CD4-positive, alpha-beta T cell treated with Interleukin-6 for 4 hours (primary cell): ENCODE measurements at regions not wholly inside any gene's neighbourhood (a gene's known extent, or its start where the extent isn't known, plus 50 kb on each side); places are given as distances from the start of the nearest gene placed in this dataset.
"Not testable (repeated sequence)": the region's sequence is repeated elsewhere in the genome, so short reads cannot be mapped to it uniquely, and the experiment has no call there.

ENCODE experiments used
- DNase-seq: peaks from one replicate; pipeline ENCODE4 v3.0.0-alpha.2; 2020; ENCODE audit warnings: mixed read lengths

GRCh38 chr18:71327850-71328249 is 1039.0 kb downstream of the SOCS6 start:
- DNase-seq: no peak

GRCh38 chr18:71327441-71327840 is 1038.6 kb downstream of the SOCS6 start:
- DNase-seq: no peak

DNA sequence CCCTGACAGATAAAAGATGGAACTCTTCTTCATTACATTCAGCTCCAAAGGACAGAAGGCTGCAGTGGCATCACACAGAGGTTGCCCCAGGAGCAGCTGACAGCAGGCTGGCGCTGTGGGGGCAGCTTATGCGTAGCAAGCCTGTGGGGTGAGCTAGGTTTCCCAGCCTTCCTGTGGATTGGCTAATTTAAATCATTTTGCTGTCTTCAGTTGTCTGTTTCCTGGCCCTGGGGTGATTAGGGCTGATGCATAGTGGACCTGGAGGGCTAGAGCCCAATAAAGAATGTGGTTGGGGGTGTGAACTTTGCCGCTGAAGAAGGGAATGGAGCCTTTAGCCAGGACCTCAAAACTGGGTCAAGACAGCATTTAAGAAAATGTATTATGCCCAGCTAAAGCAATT is 1038.0 kb downstream of the SOCS6 start:
- DNase-seq: no peak

- no peak for DNase-seq
Observed at GRCh38 chr18:71324356-71324755, 1035.5 kb downstream of the SOCS6 start.

DNA sequence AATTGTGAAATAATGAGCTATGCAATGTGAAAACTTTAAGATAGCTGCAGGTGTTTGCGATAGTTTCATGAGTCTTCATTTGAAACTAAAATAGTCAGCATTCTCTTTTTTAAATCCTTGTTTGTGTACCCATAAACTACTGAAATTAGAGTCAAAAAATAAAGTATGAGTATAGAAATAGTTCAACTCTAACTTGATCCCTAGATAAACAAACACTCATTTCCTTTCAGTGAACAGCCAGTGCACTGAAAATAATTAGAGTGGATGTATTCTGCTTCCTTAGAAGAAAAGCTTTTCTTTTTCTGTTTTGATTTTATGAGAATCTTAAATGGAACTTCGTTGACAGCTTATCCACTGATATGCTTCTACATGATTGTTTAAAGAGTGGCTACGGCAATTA is 1033.4 kb downstream of the SOCS6 start:
- DNase-seq: no peak

DNA sequence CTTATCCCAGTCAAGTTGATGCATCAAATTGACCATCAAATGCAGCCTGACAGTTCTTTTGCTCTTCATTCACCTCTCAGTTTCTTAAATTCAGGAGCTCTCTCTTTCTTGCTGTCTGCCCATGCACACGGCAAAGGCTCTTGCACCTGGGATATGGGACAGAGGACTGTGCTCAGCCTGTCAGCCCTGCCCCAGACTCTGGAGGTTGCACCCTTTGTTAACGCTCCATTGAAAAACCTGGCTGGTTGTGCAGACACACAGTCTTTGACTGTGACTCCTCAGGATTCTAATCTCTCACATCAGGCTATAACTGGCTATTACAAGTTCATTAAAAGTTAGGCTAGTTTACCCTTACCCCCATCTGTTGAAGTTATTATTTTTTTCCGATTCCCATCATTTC is 1032.5 kb downstream of the SOCS6 start:
- DNase-seq: no peak

DNA sequence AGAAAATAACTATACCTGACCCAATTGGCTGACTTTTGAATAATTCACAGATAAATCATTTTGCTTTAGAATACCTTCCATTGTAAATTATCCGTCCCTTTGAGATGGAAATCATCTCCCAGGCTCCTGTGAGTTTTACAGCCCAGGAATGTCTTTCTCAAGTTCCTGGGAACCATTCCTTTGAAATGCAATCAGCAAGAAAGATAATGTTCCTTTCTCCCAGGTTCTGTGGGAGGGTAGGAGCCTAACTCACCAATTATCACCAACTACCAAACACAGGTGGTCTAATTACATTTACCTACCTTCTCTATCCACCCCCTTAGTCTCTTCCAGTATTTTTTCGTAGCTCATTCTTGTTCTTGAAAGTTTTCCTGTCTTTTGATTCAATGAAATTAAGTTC is 1016.0 kb downstream of the SOCS6 start:
- DNase-seq: no peak

DNA sequence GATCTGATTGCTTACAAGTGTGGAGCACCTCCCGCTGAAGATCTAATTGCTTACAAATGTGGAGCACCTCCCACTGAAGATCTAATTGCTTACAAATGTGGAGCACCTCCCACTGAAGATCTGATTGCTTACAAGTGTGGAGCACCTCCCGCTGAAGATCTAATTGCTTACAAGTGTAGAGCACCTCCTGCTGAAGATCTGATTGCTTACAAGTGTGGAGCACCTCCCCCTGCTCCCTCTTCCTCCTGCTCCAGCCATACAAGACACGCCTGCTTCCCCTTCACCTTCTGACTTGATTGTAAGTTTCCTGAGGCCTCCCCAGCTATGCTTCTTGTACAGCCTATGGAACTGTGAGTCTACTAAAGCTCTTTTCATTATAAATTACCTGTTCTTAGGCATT is 1014.9 kb downstream of the SOCS6 start:
- DNase-seq: not testable (repeated sequence)

- DNase-seq: no peak
Observed at GRCh38 chr18:71301596-71301995, 1012.8 kb downstream of the SOCS6 start.

DNA sequence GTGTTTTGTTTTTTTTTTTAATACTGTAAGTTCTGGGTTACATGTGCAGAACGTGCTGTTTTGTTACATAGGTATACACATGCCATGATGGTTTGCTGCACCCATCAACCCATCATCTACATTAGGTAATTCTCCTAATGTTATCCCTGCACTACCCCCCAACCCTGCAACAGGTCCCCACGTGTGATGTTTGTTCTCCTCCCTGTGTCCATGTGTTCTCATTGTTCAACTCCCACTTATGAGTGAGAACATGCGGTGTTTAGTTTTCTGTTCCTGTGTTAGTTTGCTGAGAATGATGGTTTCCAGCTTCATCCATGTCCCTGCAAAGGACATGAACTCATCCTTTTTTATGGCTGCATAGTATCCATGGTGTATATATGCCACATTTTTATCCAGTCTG is 1005.4 kb downstream of the SOCS6 start:
- DNase-seq: not testable (repeated sequence)

- no peak for DNase-seq
Observed at GRCh38 chr18:71293322-71293721, 1004.5 kb downstream of the SOCS6 start.

DNA sequence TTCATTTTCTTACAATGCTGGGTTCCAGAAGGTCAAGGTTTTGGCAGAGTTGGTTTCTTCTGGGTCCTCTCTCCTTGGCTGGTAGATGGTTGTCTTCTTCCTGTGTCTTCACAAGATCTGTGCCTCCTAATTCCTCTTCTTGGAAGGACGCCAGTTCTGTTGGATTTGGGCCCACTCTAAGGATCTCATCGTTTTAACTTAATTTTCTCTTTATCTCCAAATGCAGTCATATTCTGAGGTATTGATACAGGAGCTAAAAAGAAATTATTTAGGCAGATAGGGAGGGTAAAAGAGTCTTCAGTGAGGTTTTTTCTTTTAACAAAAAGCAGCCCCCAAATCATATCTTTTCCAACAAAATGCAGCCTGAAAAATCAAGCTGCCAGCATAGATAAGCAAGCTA is 998.4 kb downstream of the SOCS6 start:
- DNase-seq: no peak

DNA sequence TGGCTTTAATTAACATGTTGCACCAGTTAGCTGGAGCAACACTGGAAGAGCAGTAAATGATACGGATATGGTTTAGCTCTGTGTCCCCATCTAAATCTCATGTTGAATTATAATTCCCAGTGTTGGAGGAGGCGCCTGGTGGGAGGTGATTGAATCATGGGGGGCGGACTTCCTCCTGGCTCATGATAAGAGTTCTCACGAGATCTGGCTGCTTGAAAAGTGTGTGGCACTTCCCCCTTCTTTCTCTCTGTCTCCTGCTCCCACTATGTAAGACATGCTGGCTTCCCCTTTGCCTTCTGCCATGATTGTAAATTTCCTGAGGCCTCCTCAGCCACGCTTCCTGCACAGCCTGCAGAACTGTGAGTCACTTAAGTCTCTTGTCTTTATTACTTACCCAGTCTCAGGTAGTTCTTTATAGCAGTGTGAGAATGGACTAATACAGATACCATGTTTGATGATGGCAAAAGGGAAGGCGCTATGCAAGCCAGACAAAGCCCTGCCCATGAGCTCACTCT is 963.6 kb downstream of the SOCS6 start:
- no peak for DNase-seq

DNA sequence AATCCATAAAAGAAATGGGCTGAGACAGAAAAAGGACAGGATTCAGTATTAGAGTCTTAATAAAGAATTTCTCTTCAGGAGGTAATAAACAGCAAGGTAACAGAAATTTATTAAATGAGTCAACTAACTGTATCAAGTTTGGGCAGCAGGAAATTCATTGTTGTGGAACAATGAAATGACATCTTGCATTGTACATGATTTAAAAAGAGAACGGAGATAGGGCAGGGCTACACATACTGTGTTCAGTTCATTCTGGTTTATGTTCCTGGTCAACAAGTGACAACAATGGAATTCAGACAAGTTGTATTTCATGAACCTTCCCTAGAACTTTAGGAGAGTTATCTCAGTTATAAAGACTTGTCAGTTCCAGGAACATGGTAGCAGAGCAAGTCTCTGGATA is 961.3 kb downstream of the SOCS6 start:
- DNase-seq: no peak

DNA sequence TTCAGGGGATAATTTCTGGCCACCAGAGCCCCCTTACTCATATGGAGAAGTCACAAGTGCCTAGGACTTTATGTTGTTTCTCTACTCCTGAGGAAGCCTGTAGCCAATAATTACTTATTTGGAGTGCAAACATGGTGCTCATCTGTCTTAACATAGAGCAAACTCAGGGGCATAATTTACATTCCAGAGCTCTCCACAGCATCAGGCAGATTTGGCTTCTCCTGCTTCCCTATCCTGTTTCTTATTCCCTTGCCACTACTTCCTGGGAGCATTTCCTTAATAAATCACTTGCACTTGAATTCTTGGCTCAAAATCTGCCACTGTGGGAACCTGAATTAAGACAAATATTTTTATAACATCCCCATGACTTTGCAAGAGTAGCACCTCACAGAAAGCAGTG is 960.9 kb downstream of the SOCS6 start:
- no peak for DNase-seq

- no peak for DNase-seq
Observed at GRCh38 chr18:71242981-71243380, 954.1 kb downstream of the SOCS6 start.

- DNase-seq: no peak
Observed at GRCh38 chr18:71238974-71239624, 950.3 kb downstream of the SOCS6 start.

- no peak for DNase-seq
Observed at GRCh38 chr18:71237641-71238040, 948.8 kb downstream of the SOCS6 start.

GRCh38 chr18:71233177-71233576 is 944.3 kb downstream of the SOCS6 start:
- no peak for DNase-seq

DNA sequence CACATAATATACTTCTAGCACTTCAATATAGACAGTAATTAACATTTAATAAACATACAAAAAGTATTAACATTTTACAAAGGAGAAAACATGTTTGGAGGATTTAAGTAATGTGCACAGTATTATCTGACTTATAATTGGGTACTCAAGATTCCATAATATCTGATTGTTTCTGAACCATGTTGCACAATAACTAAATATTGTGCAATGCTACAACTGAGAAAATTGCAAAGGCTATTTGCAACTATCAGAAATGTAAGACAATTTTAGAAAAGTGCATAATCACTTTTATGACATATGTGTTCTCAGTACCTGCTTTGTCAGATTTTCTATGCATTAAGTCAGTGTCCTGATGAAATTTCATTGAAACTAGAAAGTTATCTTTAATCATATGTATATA is 934.6 kb downstream of the SOCS6 start:
- DNase-seq: no peak

DNA sequence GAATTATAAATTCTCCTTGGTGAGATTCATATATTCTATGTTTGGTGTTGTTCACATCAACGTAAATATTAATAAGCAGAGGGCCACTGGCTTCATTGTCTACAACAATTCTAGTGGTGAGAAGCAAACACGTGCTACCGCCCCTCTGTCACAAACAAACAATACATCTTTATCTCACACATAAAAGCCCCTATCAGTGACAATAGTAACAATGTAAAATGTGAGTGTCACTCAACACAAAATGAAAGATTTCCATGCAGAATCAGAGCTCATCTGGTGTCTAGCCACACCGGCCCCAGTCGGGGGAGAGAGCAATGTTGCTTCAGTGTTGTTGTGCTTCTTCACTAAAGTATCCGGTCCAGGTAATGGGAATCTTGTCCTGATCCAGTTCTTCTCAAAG is 932.6 kb downstream of the SOCS6 start:
- DNase-seq: no peak

GRCh38 chr18:71212739-71213138 is 923.9 kb downstream of the SOCS6 start:
- DNase-seq: not testable (repeated sequence)

- DNase-seq: no peak
Observed at GRCh38 chr18:71212222-71212621, 923.4 kb downstream of the SOCS6 start.

GRCh38 chr18:71209944-71210343 is 921.1 kb downstream of the SOCS6 start:
- DNase-seq: no peak

- DNase-seq: no peak
Observed at GRCh38 chr18:71194438-71194837, 905.6 kb downstream of the SOCS6 start.
